ENCODE measurements at regions not wholly inside any gene's neighbourhood (a gene's known extent, or its start where the extent isn't known, plus 50 kb on each side); places are given as distances from the start of the nearest gene placed in this dataset.

GRCh38 chrX:39145859-39146258 is 344.6 kb downstream of the MID1IP1 start:
- DNase-seq (ENCODE audit: low read depth): no peak
- no peaks in the 10 kb centered on the region for H3K9me3 ChIP-seq (ENCODE audit: control insufficient read depth, low read length)
- H3K4me3 ChIP-seq (ENCODE audit: low read length): no peak overlapping the region
- no peak overlapping the region for H3K9ac ChIP-seq (ENCODE audit: low read length)
- H3K27me3 ChIP-seq (replicated peaks; ENCODE audit: control insufficient read depth, insufficient read depth, low read length): peaks cover 16% of the 10 kb centered on the region
- no peaks in the 10 kb centered on the region for H3K36me3 ChIP-seq (ENCODE audit: control insufficient read depth, insufficient read depth, low read length, severe bottlenecking)
- H3K4me1 ChIP-seq (ENCODE audit: control insufficient read depth, insufficient read depth, low read length): peaks cover 8% of the 10 kb centered on the region

- DNase-seq (ENCODE audit: low read depth): peak; percentile 76
These were observed 348.5 kb downstream of the MID1IP1 start for GRCh38 chrX:39149761-39150160.

GRCh38 chrX:39150220-39150619 is 349.0 kb downstream of the MID1IP1 start:
- no peak for DNase-seq (ENCODE audit: low read depth)
- Histone ChIP-seq H3K9me3 (ENCODE audit: control insufficient read depth, low read length) (no peaks in the 10 kb centered on the region), H3K27me3 (replicated peaks; ENCODE audit: control insufficient read depth, insufficient read depth, low read length) (peaks cover 37% of the 10 kb centered on the region), H3K4me3 (ENCODE audit: low read length) (no peak overlapping the region), H3K4me1 (ENCODE audit: control insufficient read depth, insufficient read depth, low read length) (peaks cover 8% of the 10 kb centered on the region), H3K36me3 (ENCODE audit: control insufficient read depth, insufficient read depth, low read length, severe bottlenecking) (no peaks in the 10 kb centered on the region), H3K9ac (ENCODE audit: low read length) (no peak overlapping the region)

More at GRCh38 chrX:39149761-39150160, 348.5 kb downstream of the MID1IP1 start:
- Histone ChIP-seq H3K4me3 (ENCODE audit: low read length) (no peak overlapping the region), H3K36me3 (ENCODE audit: control insufficient read depth, insufficient read depth, low read length, severe bottlenecking) (no peaks in the 10 kb centered on the region), H3K27me3 (replicated peaks; ENCODE audit: control insufficient read depth, insufficient read depth, low read length) (peaks cover 37% of the 10 kb centered on the region), H3K9ac (ENCODE audit: low read length) (no peak overlapping the region), H3K9me3 (ENCODE audit: control insufficient read depth, low read length) (no peaks in the 10 kb centered on the region), H3K4me1 (ENCODE audit: control insufficient read depth, insufficient read depth, low read length) (peaks cover 8% of the 10 kb centered on the region)

- Histone ChIP-seq H3K4me3 (ENCODE audit: low read length) (no peak overlapping the region), H3K27me3 (replicated peaks; ENCODE audit: control insufficient read depth, insufficient read depth, low read length) (peaks cover 37% of the 10 kb centered on the region), H3K9ac (ENCODE audit: low read length) (no peak overlapping the region), H3K4me1 (ENCODE audit: control insufficient read depth, insufficient read depth, low read length) (peaks cover 8% of the 10 kb centered on the region), H3K9me3 (ENCODE audit: control insufficient read depth, low read length) (no peaks in the 10 kb centered on the region), H3K36me3 (ENCODE audit: control insufficient read depth, insufficient read depth, low read length, severe bottlenecking) (no peaks in the 10 kb centered on the region)
- DNase-seq (ENCODE audit: low read depth): no peak
These were observed 349.4 kb downstream of the MID1IP1 start for GRCh38 chrX:39150621-39151020.

GRCh38 chrX:39152106-39152649 is 350.9 kb downstream of the MID1IP1 start:
- Histone ChIP-seq H3K4me1 (ENCODE audit: control insufficient read depth, insufficient read depth, low read length) (peaks cover 8% of the 10 kb centered on the region), H3K36me3 (ENCODE audit: control insufficient read depth, insufficient read depth, low read length, severe bottlenecking) (no peaks in the 10 kb centered on the region), H3K27me3 (replicated peaks; ENCODE audit: control insufficient read depth, insufficient read depth, low read length) (peaks cover 41% of the 10 kb centered on the region), H3K9ac (ENCODE audit: low read length) (no peak overlapping the region), H3K9me3 (ENCODE audit: control insufficient read depth, low read length) (no peaks in the 10 kb centered on the region), H3K4me3 (ENCODE audit: low read length) (no peak overlapping the region)
- DNase-seq (ENCODE audit: low read depth): peak; percentile 13

GRCh38 chrX:39156051-39156450 is 354.8 kb downstream of the MID1IP1 start:
- Histone ChIP-seq H3K36me3 (ENCODE audit: control insufficient read depth, insufficient read depth, low read length, severe bottlenecking) (no peaks in the 10 kb centered on the region), H3K9ac (ENCODE audit: low read length) (no peak overlapping the region), H3K4me1 (ENCODE audit: control insufficient read depth, insufficient read depth, low read length) (no peaks in the 10 kb centered on the region), H3K9me3 (ENCODE audit: control insufficient read depth, low read length) (no peaks in the 10 kb centered on the region), H3K4me3 (ENCODE audit: low read length) (no peak overlapping the region), H3K27me3 (replicated peaks; ENCODE audit: control insufficient read depth, insufficient read depth, low read length) (peaks cover 62% of the 10 kb centered on the region)
- no peak for DNase-seq (ENCODE audit: low read depth)

- H3K4me1 ChIP-seq (ENCODE audit: control insufficient read depth, insufficient read depth, low read length): no peaks in the 10 kb centered on the region
- no peaks in the 10 kb centered on the region for H3K36me3 ChIP-seq (ENCODE audit: control insufficient read depth, insufficient read depth, low read length, severe bottlenecking)
- no peak overlapping the region for H3K9ac ChIP-seq (ENCODE audit: low read length)
- DNase-seq (ENCODE audit: low read depth): no peak
- H3K4me3 ChIP-seq (ENCODE audit: low read length): no peak overlapping the region
- H3K9me3 ChIP-seq (ENCODE audit: control insufficient read depth, low read length): no peaks in the 10 kb centered on the region
- H3K27me3 ChIP-seq (replicated peaks; ENCODE audit: control insufficient read depth, insufficient read depth, low read length): peaks cover 60% of the 10 kb centered on the region
These were observed 355.7 kb downstream of the MID1IP1 start for GRCh38 chrX:39157006-39157405.

- no peaks in the 10 kb centered on the region for H3K4me1 ChIP-seq (ENCODE audit: control insufficient read depth, insufficient read depth, low read length)
- no peaks in the 10 kb centered on the region for H3K36me3 ChIP-seq (ENCODE audit: control insufficient read depth, insufficient read depth, low read length, severe bottlenecking)
- no peaks in the 10 kb centered on the region for H3K9me3 ChIP-seq (ENCODE audit: control insufficient read depth, low read length)
- H3K27me3 ChIP-seq (replicated peaks; ENCODE audit: control insufficient read depth, insufficient read depth, low read length): peaks cover 58% of the 10 kb centered on the region
- no peak overlapping the region for H3K4me3 ChIP-seq (ENCODE audit: low read length)
- DNase-seq (ENCODE audit: low read depth): no peak
- H3K9ac ChIP-seq (ENCODE audit: low read length): no peak overlapping the region
These were observed 356.5 kb downstream of the MID1IP1 start for GRCh38 chrX:39157796-39158195.

- Histone ChIP-seq H3K4me3 (ENCODE audit: low read length) (no peak overlapping the region), H3K4me1 (ENCODE audit: control insufficient read depth, insufficient read depth, low read length) (no peaks in the 10 kb centered on the region)
- DNase-seq (ENCODE audit: low read depth): peak; percentile 14
These were observed 357.8 kb downstream of the MID1IP1 start for GRCh38 chrX:39158801-39159657.

GRCh38 chrX:39159921-39160507 is 358.8 kb downstream of the MID1IP1 start:
- Histone ChIP-seq H3K4me3 (ENCODE audit: low read length) (no peak overlapping the region), H3K27me3 (replicated peaks; ENCODE audit: control insufficient read depth, insufficient read depth, low read length) (peaks cover 72% of the 10 kb centered on the region), H3K36me3 (ENCODE audit: control insufficient read depth, insufficient read depth, low read length, severe bottlenecking) (no peaks in the 10 kb centered on the region), H3K9me3 (ENCODE audit: control insufficient read depth, low read length) (no peaks in the 10 kb centered on the region), H3K9ac (ENCODE audit: low read length) (no peak overlapping the region), H3K4me1 (ENCODE audit: control insufficient read depth, insufficient read depth, low read length) (no peaks in the 10 kb centered on the region)
- no peak for DNase-seq (ENCODE audit: low read depth)

More at GRCh38 chrX:39158801-39159657, 357.8 kb downstream of the MID1IP1 start:
- Histone ChIP-seq H3K36me3 (ENCODE audit: control insufficient read depth, insufficient read depth, low read length, severe bottlenecking) (no peaks in the 10 kb centered on the region), H3K27me3 (replicated peaks; ENCODE audit: control insufficient read depth, insufficient read depth, low read length) (peaks cover 64% of the 10 kb centered on the region), H3K9me3 (ENCODE audit: control insufficient read depth, low read length) (no peaks in the 10 kb centered on the region), H3K9ac (ENCODE audit: low read length) (no peak overlapping the region)

- H3K4me1 ChIP-seq (ENCODE audit: control insufficient read depth, insufficient read depth, low read length): no peaks in the 10 kb centered on the region
- no peaks in the 10 kb centered on the region for H3K9me3 ChIP-seq (ENCODE audit: control insufficient read depth, low read length)
- DNase-seq (ENCODE audit: low read depth): no peak
- H3K27me3 ChIP-seq (replicated peaks; ENCODE audit: control insufficient read depth, insufficient read depth, low read length): peaks cover 77% of the 10 kb centered on the region
- H3K36me3 ChIP-seq (ENCODE audit: control insufficient read depth, insufficient read depth, low read length, severe bottlenecking): no peaks in the 10 kb centered on the region
- H3K4me3 ChIP-seq (ENCODE audit: low read length): no peak overlapping the region
- H3K9ac ChIP-seq (ENCODE audit: low read length): no peak overlapping the region
These were observed 360.5 kb downstream of the MID1IP1 start for GRCh38 chrX:39161611-39162255.
